ENCODE measurements at regions not wholly inside any gene's neighbourhood (a gene's known extent, or its start where the extent isn't known, plus 50 kb on each side); places are given as distances from the start of the nearest gene placed in this dataset.

DNA sequence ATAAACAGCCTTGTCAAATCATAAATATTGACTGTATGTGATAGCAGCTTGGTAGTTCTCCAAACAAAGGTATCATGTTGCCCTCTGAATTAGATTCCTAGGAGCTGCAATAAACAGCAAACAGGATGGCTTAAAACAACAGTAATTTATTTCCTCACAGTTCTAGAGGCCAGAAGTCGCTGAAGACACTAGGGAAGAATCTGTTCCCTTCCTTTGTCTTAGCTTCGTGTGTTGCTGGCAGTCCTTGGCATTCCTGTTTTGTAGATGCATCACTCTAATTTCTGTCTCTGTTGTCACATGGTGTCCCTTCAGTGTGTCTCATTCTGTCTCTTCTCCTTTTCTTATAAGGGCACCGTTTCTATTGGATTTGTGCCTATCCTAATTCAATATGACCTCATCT lies 679.3 kb downstream of the OTOL1 start:
- FAIRE-seq (no peak), DNase-seq (ENCODE audit: low spot score) (no peak)

DNA sequence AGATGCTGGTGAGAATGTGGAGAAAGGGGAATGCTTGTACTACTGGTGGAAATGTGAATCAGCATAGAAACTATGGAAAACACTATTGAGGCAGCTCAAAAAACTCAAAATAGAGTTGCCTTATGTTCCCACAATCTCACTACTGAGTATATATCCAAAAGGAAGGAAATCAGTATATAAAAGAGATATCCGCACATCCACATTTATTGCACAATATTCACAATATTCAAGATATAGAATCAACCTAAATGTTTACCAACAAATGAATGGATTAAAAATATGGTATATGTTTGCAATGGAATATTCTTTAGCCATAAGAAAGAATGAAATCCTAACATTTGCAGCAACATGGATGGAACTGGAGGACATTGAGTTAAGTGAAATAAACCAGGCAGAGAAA lies 686.8 kb downstream of the OTOL1 start:
- DNase-seq (ENCODE audit: low spot score) (no peak), FAIRE-seq (no peak)

DNA sequence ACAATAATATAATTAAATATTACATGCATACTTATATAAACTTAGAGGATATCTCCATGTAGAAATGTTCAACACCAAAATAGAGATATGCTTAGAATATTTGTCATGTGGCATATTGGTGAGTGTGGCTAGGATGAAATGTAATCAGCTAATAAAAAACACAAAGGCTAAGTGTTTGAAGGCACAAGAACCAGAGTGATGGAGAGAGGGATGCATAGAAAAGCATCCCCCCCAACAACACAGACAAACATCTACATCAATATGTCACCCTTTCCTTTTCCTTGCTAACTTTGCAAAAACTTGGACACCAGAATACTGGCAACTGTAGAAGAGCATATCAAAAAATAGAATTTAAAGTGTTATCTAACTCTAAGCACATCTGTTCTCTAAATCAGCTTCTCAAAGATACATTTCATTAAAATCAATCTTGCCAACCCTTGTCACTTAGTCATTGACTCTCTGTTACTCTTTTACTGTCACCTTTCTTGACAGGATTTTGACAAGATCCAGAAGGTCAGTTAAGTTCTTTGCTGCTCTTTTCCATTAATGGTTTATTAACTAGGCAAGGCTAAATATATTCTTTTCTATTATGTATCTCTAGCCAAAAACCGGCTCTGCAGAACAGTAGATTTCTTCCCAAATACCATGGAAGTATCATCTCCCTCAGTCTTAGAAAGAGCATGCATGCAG lies 695.9 kb downstream of the OTOL1 start:
- no peak for FAIRE-seq
- DNase-seq (ENCODE audit: low spot score), result no peak

DNA sequence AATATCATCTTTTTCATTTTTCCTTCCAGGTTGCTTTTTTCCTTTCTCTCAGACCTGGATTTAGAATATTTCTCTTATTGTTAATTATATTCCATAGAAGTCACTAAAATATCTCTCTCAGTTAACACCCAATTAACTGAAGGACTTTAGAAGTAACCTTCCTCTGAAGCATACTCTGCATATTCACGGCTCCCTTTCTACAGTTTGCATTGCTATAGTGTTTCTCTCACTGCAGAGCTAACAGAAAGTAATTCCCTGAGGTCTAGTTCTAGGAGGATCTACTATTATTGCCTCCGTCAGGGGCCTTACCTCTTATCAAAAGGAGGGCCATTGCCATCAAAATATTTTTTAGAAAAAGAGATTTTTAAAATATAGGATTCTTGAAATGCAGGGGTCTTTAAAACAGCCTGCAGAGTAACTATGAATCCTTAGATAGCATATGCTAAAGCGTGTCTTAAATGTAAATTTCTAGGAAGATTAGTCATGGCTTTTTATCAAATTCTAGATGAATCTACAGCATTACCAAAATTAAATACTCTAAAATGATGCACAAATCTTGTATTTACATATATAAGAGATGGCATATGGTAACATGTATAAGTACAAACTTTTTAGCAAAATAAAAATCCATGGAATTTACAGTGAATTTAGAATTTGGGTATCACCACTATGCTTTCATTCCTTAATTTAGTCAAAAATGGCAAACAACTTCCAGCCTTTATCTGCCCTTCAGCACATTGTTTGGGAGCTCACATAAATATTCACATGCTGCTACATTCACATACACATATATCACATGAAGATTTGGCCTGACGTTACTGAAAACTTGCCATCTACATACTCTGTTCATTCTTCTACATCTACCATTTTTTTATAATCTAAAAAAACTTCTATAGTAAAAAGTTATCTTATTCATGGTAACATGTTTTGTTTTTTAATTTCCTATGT lies 696.8 kb downstream of the OTOL1 start:
- FAIRE-seq (peak; percentile 36), DNase-seq (ENCODE audit: low spot score) (no peak)

DNA sequence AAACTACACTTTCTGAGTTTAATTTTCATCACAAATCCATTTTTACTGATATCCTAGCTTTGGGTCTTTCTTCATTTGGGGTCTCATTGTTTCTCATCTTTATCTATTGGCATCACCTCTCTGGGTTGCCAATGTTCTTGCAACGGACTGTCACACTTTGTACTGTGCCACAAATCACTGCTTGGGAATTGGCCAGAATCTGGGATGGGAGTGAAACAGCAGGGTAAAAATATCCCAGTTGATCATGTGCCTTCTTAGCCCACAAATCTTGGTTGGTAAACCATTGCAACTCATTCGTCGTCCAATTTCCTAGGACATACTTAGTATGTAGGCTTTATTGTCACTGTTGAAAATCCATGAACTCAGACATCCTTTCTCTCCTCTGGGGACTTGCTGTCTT lies 698.5 kb downstream of the OTOL1 start:
- no peak for FAIRE-seq
- DNase-seq (ENCODE audit: low spot score), result no peak

DNA sequence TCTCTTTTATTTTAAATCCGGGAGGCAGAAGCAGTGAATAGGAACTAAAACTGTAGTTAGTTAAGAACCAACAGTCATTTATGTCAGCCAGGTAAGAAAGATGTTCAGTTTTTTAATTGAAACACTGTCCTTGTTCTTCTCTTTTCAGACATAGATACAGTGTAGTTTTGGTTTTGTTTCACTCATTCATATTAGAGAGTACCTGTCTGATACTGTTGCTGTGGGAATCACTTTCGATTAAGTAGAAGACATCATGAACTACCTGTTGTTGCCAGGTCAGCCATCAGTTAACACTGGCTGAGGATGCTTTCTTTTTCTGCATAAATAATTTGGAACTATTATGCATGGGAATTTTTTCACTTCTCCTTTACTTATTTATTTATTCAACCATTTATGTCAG lies 700.4 kb downstream of the OTOL1 start:
- DNase-seq (ENCODE audit: low spot score), result no peak
- FAIRE-seq, result no peak

DNA sequence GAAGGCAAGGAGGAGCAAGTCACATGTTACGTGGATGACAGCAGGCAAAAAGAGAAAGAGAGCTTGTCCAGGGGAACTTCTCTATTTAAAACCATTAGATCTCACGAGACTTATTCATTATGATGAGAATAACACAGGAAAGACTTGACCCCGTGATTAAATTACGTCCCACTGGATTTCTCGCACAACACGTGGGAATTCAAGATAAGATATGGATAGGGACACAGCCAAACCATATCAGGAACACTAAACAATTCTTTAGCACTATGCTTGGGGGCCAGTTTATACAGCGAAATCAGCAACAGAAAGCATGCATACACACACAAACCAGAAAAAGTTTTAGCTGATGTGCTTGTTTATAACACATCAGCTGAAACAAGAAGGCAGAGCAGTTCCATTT lies 704.2 kb downstream of the OTOL1 start:
- DNase-seq (ENCODE audit: low spot score), result no peak
- FAIRE-seq, result no peak

DNA sequence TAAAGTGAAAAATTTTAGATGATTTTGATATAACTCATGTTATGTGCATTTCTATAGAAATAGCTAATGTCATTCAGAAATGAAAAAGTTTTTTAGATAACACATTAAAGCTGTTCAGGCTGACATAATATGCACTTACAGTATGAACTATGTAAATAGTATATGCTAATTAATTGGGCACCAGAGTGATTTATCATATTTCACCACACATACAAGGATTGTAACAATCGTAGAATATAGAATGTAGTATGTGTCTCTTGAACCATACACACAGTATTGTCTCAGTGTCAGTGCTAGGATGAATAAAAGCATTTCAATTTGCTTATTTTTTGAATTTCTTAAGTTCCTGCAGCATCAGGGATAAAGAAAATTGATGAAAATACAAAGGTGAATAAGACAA lies 710.0 kb downstream of the OTOL1 start:
- no peak for DNase-seq (ENCODE audit: low spot score)
- no peak for FAIRE-seq

DNA sequence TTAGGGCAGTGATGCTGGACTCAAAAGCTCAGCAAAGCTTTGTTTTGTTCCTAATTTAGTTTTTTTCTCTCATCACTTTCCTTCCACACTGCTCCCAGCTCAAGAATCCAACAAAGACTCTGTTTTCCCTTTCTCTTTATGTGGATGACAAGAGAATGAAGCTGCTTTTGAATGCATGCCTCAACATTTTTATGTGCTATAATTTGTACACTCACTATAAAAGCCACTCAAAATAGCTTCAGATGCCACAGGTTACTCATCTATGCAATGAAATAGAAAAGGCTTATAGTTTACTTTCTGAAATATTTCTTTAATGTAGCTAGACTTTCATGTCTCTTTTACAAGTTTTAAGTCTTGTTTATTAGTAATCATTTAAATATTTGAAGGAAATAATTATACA lies 714.9 kb downstream of the OTOL1 start:
- no peak for DNase-seq (ENCODE audit: low spot score)
- no peak for FAIRE-seq

DNA sequence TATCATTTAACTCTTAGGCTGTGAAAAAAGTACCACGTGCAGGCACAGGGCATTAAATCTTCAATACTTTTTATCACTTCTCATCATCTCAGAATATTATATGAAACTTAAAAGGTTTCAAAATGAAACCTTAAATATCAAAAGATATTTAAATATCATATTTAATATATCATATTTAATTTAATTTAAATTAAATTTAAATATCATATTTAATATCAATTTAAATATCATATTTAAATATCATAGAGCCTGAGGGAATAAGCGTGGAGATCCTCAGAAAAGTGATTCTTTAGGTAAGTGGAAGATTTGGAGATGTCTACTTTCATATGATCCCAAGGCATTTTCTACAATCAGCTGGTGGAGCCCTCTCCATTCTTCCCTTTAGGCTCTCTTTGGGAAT lies 716.6 kb downstream of the OTOL1 start:
- DNase-seq (ENCODE audit: low spot score) (no peak), FAIRE-seq (peak; percentile 71)

DNA sequence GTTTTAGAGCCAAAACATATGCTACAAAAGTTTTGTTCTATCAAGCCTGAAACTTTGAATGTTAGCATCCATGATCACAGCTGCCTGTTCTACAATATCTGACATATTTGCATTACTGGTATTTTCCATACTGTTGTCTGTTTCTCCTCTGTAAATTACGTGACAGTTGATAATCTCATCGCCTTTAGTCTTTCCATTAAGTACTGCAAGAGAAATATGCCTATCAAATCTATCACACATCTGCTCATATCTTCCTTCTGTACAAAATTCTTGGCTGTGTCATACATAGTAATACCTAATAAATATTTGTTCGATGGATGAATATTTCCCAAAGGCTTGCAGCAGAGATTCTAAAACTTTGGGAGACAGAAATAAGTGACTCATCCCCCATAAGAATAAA lies 717.3 kb downstream of the OTOL1 start:
- DNase-seq (ENCODE audit: low spot score), result no peak
- no peak for FAIRE-seq

DNA sequence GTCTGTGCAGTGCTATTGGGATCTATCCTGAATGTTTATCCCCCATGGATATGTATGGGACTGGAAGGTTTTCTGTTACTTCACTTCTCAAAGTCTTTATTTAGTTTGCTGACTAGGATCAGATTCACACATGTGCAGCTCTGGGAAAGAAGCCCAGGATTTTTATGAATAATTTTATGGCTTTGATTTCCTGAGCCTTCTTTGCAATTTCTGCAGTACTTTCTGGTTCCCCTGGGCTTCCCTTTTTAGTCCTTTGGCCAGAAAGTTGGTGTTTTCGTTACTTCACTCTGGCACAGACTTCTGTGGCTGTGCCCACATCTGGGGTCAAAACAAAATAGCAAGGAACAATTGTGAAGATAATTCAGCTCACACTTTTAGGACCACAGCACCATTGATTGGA lies 721.0 kb downstream of the OTOL1 start:
- DNase-seq (ENCODE audit: low spot score) (no peak), FAIRE-seq (no peak)

DNA sequence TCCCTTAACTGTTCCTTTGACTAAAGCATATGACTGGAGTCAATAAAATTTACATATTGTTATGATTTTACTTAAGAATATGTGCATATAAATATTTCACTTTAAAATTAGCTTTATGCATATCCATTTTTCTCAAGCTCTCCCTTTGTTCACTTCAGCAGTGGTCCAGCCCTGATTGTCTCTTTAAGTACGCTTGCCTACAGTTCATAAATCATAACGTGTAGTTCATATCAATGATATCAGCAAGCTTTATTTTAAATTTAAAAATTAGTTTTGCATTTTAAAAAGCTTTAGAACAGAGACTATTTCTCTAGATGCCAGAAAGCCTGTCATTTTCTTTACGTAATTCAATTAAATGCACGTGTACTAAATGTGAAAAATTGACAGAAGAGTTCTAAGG lies 721.9 kb downstream of the OTOL1 start:
- DNase-seq (ENCODE audit: low spot score), result no peak
- FAIRE-seq, result no peak

DNA sequence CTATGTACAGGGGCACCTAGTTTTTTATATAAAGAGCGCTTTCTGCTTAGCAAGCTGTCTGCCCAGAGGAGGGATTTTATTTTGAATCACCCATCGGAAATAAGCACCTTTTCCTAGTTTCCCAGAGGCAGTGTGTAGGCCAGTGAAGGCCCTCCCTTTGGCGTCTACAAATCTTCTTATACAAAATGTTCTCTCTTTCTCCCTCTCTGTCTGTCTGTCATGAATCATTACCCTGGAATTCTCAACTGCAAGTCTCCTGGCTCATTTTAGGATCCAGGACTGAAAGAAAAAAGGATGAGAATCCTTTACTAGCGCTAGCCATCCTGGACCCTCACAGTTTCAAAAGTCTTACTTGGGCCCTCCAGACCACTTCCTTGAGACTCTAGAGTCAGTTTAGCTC lies 728.1 kb downstream of the OTOL1 start:
- no peak for FAIRE-seq
- no peak for DNase-seq (ENCODE audit: low spot score)

DNA sequence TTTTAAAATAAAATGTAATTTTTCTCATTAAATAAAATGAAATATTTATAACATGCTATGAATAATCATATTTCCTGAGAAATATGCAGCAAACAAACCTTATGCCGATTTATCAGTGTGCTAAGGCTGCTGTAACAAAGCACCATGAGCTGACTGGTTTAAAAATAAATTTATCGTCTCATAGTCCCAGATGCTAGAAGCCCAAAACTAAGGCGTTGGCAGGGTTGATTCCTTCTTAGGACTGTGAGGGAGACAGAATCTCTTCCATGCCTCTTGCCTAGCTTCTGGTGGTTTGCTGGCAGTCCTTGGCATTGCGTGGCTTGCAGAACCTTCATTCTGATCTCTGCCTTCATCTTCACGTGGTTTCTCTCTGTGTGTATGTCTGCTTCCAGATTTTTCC lies 740.3 kb downstream of the OTOL1 start:
- FAIRE-seq, result no peak

DNA sequence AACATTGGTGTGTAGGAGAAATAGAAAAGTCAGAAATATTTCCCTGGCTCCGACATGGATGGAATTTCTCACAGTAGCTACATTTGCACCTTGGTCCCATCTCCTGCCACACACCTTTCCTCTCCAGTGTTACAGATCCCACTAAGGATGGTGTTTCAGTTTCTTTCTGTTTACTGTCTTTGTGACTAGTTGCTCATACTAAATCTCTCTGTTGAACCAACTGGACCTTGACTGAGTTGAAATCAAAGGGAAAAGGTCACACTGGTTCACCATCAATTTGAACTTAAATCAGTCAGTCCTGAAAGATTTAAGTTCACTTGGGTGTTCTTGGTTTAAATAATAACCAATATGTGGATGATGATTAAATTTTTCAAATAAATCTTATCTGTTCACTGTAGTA lies 754.2 kb downstream of the OTOL1 start:
- FAIRE-seq (peak; percentile 77), DNase-seq (ENCODE audit: low spot score) (no peak)

More for the DNA sequence above, 740.3 kb downstream of the OTOL1 start:
- no peak for DNase-seq (ENCODE audit: low spot score)

DNA sequence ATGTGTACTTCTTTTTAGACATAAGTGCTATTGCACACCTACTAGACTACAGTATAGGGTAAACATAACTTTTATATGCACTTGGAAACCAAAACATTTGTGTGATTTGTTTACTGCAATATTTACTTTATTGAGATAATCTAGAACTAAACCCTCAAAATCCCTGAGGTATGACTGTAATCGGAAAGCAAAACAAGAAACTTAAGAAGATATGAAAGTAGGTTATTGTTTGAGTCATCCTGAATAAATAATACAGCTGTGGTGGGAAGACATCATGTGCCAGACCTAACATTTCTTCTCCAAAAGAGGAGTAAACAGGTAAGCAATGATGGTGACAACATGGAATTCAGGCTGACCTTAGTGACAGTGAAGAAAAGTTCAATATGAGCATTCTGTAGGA lies 765.5 kb downstream of the OTOL1 start:
- no peak for FAIRE-seq
- DNase-seq (ENCODE audit: low spot score), result no peak

DNA sequence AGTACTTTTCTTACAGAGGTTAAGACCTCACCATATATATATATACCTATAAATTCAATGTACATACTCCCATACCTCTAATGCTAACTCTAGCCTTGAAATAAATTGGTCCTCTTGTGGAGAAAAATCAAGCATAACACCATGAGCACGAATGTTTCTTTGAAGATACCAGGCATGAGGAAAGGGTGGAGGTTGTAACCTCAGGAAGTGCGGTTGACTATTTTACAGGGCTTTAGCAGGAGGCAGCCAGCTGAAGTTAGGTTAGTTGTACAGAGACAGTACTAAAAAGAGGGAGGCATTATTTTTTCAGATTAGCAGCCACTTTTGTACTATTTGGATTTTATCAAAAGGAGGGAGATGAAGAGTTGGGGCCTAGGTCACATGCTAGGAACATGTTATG lies 767.0 kb downstream of the OTOL1 start:
- no peak for FAIRE-seq

DNA sequence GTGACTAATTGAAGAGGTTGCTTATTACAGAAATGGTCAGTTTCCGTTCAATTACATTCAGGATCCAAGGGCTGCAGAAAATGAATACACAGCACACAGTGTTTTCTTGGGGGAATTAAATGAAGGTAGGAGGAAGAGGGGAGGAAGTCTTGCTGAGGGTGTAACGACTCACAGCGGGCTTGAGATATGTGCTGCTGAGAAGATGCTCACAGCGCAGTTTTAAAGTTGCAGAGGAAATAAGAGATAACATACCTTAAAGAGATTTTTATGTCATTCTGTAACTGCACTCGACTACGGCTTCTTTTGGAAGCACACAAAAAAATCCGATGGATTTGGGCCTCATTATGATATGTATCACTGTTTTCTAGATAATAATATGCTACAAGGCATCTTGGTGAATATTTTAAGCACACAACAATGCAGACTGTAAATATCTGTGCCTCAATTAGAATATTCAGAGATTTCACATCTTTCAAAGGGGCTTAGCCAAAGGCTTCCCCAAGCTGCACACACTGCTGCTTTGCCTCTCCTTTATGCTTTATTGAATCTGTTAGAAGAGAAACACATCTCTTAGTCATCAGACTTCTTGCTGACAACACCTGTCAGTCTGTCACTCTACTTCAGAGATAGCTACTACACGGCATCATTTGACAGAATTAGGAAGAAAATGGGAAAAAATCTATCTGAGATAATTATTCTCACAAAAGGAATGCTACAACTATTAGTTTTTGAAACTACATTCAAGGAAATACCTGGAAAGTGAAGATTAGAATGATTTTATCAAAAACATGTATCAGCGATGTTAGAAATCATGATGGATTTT lies 773.2 kb downstream of the OTOL1 start:
- FAIRE-seq, result no peak
- no peak for DNase-seq (ENCODE audit: low spot score)

More for the DNA sequence above, 767.0 kb downstream of the OTOL1 start:
- no peak for DNase-seq (ENCODE audit: low spot score)

DNA sequence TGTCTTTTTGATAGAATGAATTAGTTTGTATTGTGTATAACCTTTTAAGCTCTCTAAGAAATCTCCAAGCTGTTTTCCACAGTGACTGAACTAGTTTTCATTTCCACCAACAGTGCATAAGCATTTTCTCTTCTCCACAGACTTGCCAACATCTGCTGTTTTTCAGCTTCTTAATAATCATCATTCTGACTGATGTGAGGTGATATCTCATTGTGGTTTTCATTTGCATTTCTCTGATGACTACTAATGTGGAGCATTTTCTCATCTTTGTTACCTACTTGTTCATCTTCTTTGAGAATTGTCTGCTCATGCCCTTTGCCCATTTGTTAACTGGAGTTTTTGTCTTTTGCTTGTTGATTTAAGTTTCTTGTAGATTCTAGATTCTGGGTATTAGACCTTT lies 777.5 kb downstream of the OTOL1 start:
- FAIRE-seq, result no peak
- DNase-seq (ENCODE audit: low spot score), result no peak

DNA sequence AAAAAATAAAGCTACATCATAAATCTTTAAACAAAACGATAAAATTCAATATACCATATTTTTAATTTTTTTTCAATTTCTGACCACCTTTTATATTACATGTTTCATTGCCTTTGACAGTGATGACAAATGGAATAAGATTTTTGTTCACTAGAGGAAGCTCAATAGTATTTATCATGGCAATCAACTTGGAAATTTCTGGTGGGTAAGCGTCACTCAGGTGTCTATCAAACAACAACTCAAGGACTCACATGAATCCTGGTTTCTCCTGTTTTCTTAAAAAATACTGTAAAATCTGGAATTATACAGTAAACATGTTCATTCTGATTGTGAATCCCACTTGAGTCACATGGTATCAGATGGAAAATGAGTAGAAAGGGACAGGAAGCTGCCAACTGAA lies 782.2 kb downstream of the OTOL1 start:
- DNase-seq (ENCODE audit: low spot score), result no peak
- FAIRE-seq, result no peak

DNA sequence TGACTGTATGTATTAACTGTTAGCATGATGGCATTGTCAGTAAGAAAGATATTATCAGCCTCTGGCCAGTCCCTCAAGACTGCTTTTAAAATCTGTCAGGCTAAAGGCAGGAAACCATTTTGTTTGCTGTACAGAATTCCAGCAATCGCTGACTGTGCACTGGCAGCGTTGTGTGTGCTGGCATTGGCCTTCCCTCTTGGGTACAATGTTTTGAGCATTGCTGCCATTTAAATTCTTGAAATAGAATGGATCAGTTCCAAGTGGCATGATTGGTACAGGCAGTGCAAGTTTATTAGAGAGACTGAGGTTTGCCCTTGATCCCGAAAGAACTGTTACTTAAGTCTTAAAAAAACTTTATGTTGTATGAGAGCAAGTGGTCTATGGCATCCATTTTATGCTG lies 788.7 kb downstream of the OTOL1 start:
- FAIRE-seq (no peak), DNase-seq (ENCODE audit: low spot score) (no peak)

Data from RCC 7860 (cell line).